KMS-11 (cell line): ENCODE measurements at regions not wholly inside any gene's neighbourhood (a gene's known extent, or its start where the extent isn't known, plus 50 kb on each side); places are given as distances from the start of the nearest gene placed in this dataset.

Experiments used
- H2AFZ ChIP-seq: fragments of 200-600 bp; sonication (generic); 2 replicates; pipeline ENCODE4 v1.6.1; 2016; ENCODE audit warnings: antibody characterized with exemption, mixed run types, low read depth
- H3K27ac ChIP-seq: fragments of 200-600 bp; sonication (generic); 2 replicates; pipeline ENCODE4 v1.6.1; 2016; ENCODE audit warnings: mild to moderate bottlenecking, mixed run types
- H3K27me3 ChIP-seq: fragments of 200-600 bp; sonication (generic); 2 replicates; pipeline ENCODE4 v1.6.1; 2017; ENCODE audit warnings: mild to moderate bottlenecking, low read depth, mixed run types, moderate library complexity; ENCODE audit not compliant: insufficient read depth
- H3K36me3 ChIP-seq: fragments of 200-600 bp; sonication (generic); 2 replicates; pipeline ENCODE4 v1.6.1; 2017; ENCODE audit warnings: mild to moderate bottlenecking, mixed run types; ENCODE audit not compliant: insufficient read depth
- H3K4me1 ChIP-seq: fragments of 200-600 bp; sonication (generic); 2 replicates; pipeline ENCODE4 v1.6.1; 2016; ENCODE audit warnings: mild to moderate bottlenecking, low read depth, mixed run types; ENCODE audit not compliant: poor library complexity, severe bottlenecking
- H3K4me2 ChIP-seq: fragments of 200-600 bp; sonication (generic); 2 replicates; pipeline ENCODE4 v1.7.0; 2016; ENCODE audit warnings: mild to moderate bottlenecking, mixed run types
- H3K4me3 ChIP-seq: fragments of 200-600 bp; sonication (generic); IDR thresholded peaks from 2 replicates; pipeline ENCODE4 v1.6.1; 2017; ENCODE audit warnings: low read depth, low read length, mixed read lengths; ENCODE audit not compliant: insufficient read depth
- H3K79me2 ChIP-seq: fragments of 200-600 bp; sonication (generic); 2 replicates; pipeline ENCODE4 v1.6.1; 2016; ENCODE audit warnings: low read depth, mixed run types; ENCODE audit not compliant: insufficient read depth
- H3K9ac ChIP-seq: fragments of 200-600 bp; sonication (generic); 2 replicates; pipeline ENCODE4 v1.6.1; 2016; ENCODE audit warnings: mild to moderate bottlenecking, mixed run types
- H4K20me1 ChIP-seq: fragments of 200-600 bp; sonication (generic); 2 replicates; pipeline ENCODE4 v1.6.1; 2016; ENCODE audit warnings: mild to moderate bottlenecking, mixed run types; ENCODE audit not compliant: insufficient read depth
- CTCF ChIP-seq: fragments of 200-600 bp; sonication (generic); conservative IDR thresholded peaks from 2 replicates; pipeline ENCODE4 v1.6.1; 2017; ENCODE audit warnings: low read depth, mild to moderate bottlenecking, antibody characterized with exemption, low read length, moderate library complexity, mixed read lengths

- H3K27me3 ChIP-seq = peaks cover 38% of the 10 kb centered on the region; the same call in 1 of the 2 replicates
- H4K20me1 ChIP-seq = no peaks in the 10 kb centered on the region
- no peak overlapping the region for H2AFZ ChIP-seq
These were observed 476.7 kb downstream of the NPHP4 start for GRCh38 chr1:5515501-5515900.

GRCh38 chr1:5514527-5515183, 477.6 kb downstream of the NPHP4 start:
- Histone ChIP-seq H3K4me2 (no peak overlapping the region), H3K4me1 (no peaks in the 10 kb centered on the region), H3K27ac (no peak overlapping the region), H3K4me3 (no peak overlapping the region), H3K27me3 (peaks cover 44% of the 10 kb centered on the region; the same call in 1 of the 2 replicates), H4K20me1 (no peaks in the 10 kb centered on the region), H3K9ac (no peak overlapping the region), H3K36me3 (no peaks in the 10 kb centered on the region), H3K79me2 (no peaks in the 10 kb centered on the region), H2AFZ (no peak overlapping the region)
- peak; percentile 100 for TF ChIP-seq CTCF

More at GRCh38 chr1:5515501-5515900, 476.7 kb downstream of the NPHP4 start:
- no peaks in the 10 kb centered on the region for H3K36me3 ChIP-seq
- no peak for TF ChIP-seq CTCF
- no peak overlapping the region for H3K27ac ChIP-seq
- no peaks in the 10 kb centered on the region for H3K79me2 ChIP-seq
- H3K4me2 ChIP-seq = no peak overlapping the region
- no peaks in the 10 kb centered on the region for H3K4me1 ChIP-seq
- no peak overlapping the region for H3K9ac ChIP-seq
- H3K4me3 ChIP-seq = no peak overlapping the region

- H2AFZ ChIP-seq = no peak overlapping the region
- H3K79me2 ChIP-seq = no peaks in the 10 kb centered on the region
- no peaks in the 10 kb centered on the region for H3K4me1 ChIP-seq
- H3K36me3 ChIP-seq = no peaks in the 10 kb centered on the region
- H3K4me2 ChIP-seq = no peak overlapping the region
- peaks cover 49% of the 10 kb centered on the region; the same call in 1 of the 2 replicates for H3K27me3 ChIP-seq
- no peak for TF ChIP-seq CTCF
- H3K4me3 ChIP-seq = no peak overlapping the region
- H3K27ac ChIP-seq = no peak overlapping the region
- no peaks in the 10 kb centered on the region for H4K20me1 ChIP-seq
- no peak overlapping the region for H3K9ac ChIP-seq
These were observed 478.2 kb downstream of the NPHP4 start for GRCh38 chr1:5513846-5514526.

GRCh38 chr1:5513179-5513578, 479.0 kb downstream of the NPHP4 start:
- Histone ChIP-seq H2AFZ (no peak overlapping the region), H3K4me2 (no peak overlapping the region), H3K27ac (no peak overlapping the region), H3K79me2 (no peaks in the 10 kb centered on the region), H3K4me1 (no peaks in the 10 kb centered on the region), H3K36me3 (no peaks in the 10 kb centered on the region), H4K20me1 (no peaks in the 10 kb centered on the region), H3K27me3 (peaks cover 52% of the 10 kb centered on the region; the same call in 1 of the 2 replicates), H3K4me3 (no peak overlapping the region), H3K9ac (no peak overlapping the region)
- TF ChIP-seq CTCF = no peak
